HG03045 (cell line): ENCODE measurements at regions not wholly inside any gene's neighbourhood (a gene's known extent, or its start where the extent isn't known, plus 50 kb on each side); places are given as distances from the start of the nearest gene placed in this dataset.

ENCODE experiments used
- ATAC-seq: cut with Tn5 transposase; IDR thresholded peaks from one replicate; pipeline ENCODE4 v1.9.1; 2021; ENCODE audit warnings: mild to moderate bottlenecking, moderate library complexity; ENCODE audit not compliant: unreplicated experiment

DNA sequence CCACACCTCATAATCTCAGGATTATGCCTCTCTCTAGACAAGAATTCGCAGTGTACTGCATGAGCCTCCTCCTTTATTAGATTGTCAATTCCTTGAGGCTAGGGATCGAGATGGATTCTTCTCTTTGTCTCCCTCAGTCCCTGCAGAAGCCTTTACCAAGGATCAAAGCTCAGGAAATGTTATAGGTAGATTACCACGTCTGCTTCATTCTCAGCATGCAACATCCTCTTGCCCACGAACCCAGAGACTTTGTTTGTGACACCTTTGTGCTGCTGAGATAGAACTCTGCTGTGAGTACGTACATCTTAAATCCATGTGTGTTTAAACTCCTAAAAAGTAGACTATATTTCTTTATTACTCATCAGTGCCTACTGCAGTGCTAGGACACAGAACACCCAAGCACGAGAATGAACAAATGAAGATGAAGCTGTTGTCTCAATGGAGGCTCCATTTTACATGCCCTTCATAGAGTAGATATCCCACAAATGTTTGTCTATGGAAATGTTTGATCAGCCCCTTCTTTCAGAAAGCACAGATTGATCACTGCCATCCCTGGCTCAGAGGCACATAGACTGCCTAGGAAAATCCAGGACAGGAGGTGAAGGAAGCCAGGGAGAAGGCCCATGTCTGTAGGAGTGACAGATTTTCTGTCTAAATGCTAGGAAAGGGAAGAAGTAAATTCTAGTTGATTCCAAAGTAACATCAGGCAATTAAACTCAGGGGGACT, 98.8 kb upstream of the KLHL29 start:
- ATAC-seq, result no peak

DNA sequence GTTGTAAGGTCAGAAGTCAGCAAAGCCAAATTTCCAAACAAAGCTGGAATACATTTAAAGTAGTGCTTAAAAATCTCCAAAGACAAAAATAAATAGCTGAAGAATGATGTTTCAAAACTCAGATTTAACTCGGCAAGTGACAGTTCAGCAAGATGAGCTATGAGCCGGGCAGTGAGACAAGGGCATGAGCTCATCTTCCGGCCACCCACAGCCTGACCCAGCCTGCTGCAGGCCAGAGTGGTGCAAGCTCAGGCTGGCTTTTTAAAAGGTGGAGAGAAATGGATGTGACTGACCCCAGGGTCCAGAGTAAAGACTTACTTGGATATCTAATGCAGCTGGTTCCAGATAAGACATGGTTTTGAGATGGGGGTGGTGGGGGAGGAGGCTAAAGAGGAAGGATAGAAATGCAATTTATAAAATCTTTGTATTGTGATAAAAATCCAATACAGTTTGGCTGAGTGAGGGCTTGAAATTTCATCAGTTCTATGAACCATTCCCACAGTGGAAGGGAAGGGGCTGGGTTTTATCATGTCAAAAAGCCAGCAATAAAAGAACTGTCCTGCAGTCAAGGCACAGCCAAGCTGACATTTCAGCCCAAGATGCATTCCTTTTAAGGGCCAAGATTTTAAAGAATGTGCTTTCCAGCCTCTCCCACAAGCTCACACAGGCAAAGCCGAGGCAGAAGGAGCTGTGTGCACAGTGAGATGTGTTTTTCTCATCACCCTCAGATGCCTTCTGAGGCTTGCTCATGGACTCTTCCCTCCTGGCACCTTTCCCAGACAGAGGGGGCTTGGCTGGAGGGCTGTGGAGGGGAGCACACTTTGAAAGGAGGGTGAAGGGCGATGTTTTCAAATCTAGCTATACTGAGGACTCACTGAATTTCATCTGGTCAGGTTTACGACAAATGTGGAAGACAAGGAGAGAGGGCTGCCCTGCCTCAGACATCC, 97.9 kb upstream of the KLHL29 start:
- no peak for ATAC-seq

DNA sequence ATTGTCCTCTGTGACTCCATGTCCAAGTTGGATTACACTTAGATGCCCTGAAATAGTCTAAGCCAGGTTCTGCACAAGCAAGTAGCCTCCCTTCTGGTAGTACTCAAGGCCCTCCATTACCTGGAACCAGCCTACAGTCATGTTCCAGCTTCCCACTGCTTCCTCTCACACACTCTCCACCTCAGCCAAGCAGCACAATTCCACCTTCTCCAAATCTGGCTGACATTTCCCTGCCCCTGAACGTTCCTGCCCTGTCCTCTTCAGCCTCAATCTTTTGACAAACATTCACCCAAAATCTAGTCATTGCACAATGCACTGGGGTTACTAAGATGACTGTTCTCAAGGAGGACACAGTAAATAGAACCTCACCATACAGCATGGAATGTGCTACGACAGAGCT, 95.3 kb upstream of the KLHL29 start:
- no peak for ATAC-seq

DNA sequence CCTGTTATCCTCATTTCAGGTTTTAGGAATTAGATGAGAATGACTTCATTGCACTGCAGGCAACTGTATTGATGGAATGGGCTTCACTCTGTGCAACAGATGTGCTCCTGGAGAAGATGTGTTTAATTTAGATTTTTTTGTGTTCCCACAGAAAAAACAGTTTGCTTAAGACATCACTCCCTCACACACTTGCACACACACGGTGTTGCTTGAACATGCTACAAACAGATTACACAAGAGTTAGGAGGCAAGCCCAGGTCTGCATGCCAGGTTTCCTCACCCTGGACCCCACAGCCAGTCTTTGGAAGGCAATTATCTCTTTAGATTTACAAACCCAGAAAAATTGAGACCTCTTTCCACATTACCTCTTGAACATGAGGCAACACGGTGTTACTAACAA, 93.7 kb upstream of the KLHL29 start:
- no peak for ATAC-seq

DNA sequence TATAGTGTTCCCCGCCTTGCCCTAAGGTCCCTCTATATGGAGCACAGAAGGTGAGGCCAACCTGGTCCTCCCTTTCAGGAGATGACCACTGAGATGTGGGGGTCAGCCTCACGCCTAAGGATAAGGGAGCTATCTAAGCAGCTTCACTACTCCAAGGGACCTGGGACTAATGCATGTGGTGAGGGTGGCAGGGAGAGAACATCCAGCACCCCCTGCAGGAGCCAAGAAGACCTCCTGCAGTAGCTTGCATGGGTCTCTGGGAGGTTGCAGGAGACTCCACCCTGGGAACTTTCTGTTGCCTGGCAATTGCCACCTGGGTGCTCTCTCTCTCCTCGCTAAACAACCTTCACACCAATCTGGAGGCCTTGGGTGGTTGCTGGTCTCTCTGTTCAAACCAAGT, 93.0 kb upstream of the KLHL29 start:
- ATAC-seq, result no peak

DNA sequence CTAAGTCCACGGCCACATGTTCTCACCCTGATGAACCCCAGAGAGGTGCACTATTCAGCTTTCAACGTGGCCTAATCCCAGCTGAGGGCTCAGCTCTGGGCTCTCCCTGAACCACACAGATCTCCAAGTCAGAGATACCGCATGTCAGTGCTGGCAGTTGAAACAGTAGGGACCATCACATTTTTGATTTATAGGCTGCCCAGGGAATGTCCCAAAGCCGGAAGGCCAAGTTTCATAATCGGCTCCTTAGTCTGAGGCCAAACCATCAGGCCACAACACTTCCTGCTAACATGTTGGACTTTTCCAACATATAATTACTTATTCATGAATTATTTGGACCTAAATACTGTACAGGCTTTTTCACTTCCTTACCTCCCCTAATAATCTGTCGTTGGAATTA, 91.9 kb upstream of the KLHL29 start:
- ATAC-seq, result no peak

DNA sequence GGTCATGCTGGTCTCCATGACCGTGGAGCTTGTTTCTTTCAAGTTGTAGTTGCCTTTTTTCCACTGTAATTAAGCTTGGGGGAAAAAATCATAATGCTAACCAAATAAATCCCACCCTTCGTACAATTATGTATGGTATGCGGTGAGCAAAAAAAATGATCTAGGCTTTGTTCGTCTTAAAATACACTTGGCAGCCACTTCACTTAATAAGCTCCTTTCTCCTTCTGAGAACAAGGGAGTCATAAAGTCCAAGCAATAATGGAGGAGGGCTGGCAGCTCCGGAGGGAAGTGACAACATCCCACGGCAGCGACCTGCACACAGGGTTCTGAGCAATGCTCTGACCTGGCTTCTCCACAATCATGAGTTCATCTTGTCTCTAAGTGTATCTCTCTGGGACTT, 91.2 kb upstream of the KLHL29 start:
- ATAC-seq, result no peak

DNA sequence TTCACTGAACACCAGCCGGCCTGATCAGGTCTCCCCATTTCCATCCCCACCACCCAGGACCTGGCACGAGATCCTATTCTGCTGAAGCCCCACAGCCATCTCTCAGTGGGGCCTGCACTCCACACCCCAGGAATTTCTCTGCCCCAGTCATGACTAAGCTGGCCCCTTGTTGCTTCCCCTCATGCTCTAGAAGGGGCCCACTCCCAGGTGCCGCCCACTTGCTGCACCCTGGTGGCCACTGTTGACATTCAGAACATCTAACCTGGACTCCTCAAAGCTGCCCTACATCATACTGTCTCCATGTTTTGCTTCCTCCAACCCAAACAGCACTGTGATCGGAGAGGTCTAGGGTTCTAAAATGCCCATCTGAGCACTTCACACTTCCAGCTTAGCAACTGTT, 90.7 kb upstream of the KLHL29 start:
- no peak for ATAC-seq

DNA sequence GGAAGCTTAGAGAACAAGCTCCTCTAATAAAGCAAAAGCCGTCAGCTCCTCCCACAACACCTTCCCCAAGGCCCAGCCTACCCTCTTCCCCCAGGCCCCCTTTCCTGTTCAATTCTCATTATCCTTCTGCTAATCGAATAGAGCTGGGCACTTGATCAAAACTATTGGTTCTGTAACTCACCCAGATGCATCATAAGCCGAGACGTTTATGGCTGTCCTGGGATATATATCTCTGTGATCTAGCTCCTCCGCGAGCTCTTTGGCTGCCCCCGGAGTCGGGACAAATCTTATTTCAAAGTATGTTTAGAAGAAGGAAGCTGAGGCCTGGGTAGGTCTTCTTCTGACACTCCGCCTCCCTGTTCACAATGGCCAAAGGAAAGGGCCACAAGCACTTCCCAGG, 88.3 kb upstream of the KLHL29 start:
- no peak for ATAC-seq

DNA sequence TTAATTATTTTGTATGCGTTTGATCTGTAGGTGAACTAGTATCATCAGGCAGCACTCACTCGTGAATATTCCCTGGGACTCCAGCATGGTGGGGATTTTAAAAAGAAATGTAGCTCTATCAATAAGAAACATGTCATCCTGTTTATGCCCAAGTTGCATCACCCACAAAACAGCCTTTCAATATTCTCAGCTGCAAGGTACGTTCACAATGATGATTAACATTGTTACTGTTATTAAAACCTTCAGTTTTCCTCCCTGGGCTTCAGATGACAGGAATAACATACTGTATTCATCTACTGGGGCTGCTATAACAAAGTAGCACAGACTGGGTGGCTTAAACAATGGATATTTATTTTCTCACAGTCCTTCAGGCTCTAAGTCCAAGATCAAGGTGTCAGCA, 87.9 kb upstream of the KLHL29 start:
- no peak for ATAC-seq

DNA sequence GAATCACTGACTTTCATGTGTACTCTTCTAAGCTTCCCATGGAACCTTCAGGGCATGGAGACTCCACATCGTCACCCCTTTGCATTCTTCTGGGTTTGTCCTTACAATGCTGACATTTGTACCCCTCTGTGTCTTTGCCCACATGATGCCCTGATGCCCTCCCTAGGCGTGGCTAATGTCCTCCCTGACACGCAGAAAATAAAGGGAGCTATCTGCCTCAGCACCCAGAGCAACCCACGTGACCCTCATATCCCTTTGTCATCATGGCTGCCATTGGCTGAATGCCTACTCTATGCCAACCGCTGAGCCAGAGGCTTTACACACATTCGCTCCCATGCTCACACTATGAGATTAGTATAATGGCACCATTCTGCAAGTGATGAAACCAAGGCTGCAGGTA, 86.4 kb upstream of the KLHL29 start:
- ATAC-seq, result no peak

DNA sequence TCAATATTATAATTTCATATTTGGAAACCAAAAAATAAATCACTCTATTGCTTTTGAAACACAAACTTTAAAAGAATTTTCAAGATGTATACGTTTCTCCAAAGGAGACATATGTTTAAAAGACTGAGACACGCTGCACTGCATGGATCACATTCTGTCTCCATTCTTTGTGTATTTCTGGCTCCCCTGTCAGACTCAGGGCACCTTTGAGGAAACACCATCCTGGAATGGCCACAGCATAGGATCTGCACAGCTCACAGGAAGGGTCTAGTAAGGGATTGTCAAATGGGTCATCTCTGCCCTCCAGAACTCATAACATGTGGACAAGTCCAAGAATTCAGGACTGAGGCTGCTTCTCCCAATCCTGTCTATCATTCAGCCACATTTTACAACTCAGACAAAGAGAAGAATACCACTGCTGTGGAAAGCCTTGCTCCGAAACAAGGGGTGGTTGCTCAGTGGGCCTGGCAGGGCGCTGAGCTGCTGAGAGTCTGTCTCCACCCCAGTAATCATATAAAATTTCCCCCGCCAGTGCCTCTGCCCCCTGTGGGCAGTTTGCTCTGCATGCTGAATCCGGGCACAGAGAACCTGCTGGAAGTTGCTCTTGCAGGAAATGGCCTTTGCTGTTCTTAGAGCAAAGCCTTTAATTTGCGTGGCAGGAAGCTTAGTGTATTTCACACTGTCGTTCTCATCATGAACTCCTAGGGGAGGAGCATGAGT, 85.3 kb upstream of the KLHL29 start:
- ATAC-seq, result no peak

DNA sequence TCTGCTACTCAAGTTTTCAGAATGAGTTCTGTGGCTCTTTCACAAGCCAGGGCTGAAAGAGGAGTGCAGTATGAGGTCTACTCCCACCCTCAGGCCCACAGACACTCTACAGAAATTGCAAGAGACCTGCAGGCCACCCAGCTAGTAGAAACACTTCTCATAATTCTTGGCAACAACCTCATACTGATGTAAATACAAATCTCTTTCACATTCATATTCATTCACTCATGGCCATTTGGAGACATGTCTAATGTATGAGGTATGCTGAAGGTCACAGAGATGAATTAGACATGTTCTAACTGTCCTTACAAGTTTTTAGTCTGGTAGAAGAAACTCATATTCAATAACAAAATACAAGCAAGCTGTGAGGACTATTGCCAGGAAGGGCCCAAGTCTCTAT, 83.8 kb upstream of the KLHL29 start:
- ATAC-seq, result no peak

DNA sequence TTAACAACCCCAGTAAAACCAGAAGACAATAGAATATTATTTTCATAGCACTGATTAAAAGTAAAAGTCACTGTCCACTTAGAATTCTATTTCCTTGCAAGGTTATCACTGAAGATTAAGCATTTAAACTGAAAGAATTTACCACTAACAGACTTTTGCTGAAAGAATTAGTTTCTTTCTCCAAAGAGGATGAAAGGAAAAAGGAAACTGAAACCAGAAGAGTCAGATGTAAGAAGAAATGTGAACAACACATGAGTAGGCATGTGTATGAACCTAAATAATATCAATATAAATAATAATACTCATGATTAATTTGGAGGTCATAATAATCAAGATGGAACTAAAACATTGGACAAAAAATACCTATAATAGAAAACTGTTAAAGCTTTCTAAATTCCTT, 82.4 kb upstream of the KLHL29 start:
- ATAC-seq, result no peak

DNA sequence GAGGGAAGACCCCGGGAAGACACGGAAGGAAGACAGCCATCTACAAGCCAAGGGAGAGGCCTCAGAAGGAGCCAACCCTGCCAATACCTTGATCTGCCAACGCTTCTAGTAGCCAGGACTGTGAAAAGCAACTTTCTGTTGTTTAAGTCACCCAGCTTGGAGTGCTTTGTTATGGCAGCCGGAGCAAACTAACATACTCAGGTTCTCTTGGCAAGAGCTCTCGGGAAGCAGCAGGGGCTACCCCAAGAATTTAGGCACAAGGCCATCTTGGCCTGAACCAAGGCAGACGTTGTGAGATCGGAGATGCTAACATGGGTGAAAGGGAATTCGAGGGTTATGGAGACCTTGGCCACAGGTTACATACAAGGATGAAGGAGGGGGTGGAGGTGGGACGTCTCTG, 78.6 kb upstream of the KLHL29 start:
- no peak for ATAC-seq

DNA sequence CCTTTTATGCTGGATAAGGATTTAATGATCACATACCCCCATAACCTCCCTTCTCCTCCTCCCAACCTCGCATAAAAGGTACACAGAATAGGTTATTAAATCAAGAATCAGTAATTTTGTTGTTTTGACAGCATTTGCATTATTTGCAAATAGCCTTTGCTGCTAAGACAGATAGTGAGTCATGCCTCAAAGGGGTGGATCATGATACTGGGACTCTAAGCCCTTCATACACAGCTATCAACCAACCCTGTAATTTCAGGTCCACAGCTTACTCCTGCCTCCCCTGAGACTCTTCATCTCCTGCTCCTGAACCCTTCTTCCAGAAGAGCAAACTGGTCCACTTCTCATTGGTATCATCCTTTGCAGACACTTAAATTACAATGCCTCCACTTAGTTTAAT, 73.8 kb upstream of the KLHL29 start:
- no peak for ATAC-seq

DNA sequence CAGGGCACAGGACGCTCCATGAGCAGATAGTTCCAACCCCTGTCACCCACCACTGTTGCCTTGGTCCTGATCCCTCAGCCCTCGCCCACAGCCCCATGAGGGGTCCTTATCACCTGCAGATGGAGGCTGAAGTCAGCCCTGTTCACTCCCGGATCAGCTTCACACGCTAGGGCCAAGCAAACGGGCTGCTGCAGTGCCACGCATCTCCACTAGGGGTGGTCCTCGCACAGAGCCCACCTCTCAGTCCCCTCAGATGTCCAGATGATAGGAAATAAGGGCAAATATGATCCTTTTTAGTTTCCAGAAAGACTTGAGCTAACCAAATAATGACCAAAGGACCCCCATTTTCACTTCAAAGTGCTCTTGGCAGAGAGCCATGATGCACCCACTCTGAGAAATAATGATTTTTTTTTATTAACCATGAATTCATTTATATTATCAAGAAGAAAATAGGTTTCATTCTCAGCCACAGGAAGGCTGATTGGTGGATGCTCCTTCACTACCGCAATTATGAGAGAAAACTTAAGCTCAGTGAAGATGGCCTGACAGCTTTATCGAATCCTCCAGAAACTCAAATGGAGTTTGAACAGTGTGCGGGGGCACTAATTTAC, 71.9 kb upstream of the KLHL29 start:
- ATAC-seq, result no peak

DNA sequence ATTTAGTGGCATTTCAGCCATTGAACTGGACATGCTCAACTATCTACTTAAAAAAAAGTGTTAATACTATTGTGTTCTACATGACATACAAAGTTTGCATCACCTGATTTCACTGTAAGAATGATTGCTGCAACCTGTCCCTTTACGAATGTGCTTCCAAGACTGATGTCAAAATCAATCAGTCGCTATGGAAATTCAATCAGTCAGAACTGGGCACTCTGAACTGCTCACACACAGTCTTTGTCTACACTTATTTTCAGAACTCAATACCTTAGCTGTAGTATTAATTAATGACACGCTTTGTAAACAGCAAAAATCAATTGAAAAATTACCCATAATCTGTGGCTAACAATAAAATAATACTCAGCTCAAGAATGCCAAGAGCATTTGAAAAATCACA, 70.3 kb upstream of the KLHL29 start:
- ATAC-seq, result no peak

DNA sequence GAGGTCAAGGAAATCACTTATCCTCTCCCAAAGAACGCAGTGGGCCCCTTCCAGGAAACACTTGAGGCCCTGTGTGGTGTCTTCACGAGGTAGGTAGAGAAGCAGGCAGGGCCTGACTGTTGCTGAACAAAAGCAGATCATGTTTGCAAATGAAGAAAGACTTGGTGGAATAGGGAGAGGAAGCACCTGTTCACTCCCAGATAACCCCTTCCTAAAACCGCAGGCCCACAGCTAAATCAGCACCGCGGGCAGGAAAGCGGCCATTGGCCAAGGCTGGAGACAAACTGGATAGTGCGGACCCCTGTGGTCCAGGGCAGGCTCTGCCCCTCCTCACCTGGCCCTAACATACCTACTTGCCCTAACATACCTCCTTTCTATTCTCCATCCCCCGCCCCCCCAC, 64.9 kb upstream of the KLHL29 start:
- no peak for ATAC-seq

DNA sequence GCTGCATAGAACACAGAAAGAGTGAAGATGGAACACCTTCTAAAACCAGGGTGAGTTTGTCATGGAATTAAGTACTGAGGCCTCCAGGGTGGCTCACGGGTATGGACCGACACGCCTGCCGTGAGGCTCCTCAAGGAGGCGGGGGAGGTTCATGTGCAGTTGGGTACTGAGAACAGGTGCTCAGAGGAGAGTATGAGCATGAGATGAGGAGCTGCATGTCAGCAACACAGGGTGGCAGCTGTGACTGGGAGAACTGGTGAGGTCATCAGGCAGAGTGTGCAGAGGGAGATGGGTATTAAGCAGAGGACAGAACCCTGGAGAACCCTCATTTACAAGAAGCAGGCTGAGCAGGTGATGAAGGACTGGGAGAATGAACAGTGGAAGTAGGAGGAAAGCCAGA, 63.2 kb upstream of the KLHL29 start:
- ATAC-seq, result no peak

DNA sequence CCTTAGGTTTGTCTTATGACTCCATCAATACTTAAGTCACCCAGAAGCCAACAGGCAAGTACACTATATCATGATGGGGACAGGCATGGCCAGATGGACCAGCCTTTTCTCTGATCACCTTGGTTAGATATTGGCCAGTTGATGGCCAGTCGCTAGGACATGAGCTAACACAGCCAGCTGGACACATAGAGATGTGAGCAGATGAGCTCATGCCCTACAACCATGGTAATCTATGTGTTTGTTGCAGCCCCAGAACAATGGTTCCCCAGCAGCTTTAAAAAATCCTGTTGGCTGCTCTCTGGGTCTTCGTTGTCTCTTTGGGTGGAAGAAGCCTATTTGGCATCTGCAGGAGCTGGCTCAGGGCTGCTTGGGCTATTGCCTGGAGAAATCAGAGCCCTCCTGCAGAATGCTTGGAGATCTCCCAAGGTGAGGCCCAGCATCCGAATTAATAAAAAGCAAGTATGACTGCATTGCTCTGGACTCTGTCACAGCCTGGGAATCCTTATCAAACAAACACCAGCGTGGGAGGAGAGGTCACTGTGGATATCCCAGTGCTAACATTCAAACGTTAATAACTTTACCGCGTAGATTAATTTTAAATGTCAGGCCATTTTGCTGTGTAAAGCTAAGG, 62.3 kb upstream of the KLHL29 start:
- no peak for ATAC-seq
